22Rv1 (cell line): ENCODE measurements at regions not wholly inside any gene's neighbourhood (a gene's known extent, or its start where the extent isn't known, plus 50 kb on each side); places are given as distances from the start of the nearest gene placed in this dataset.

ENCODE experiments used
- H3K27ac ChIP-seq: fragments of 450-650 bp; 2 replicates; pipeline ENCODE4 v1.5.1; 2017
- CTCF ChIP-seq: fragments of 450-650 bp; IDR thresholded peaks from 2 replicates; pipeline ENCODE4 v1.5.1; 2017; ENCODE audit warnings: mild to moderate bottlenecking
- ZFX ChIP-seq: fragments of 450-650 bp; IDR thresholded peaks from 2 replicates; pipeline ENCODE4 v1.6.1; 2017; ENCODE audit warnings: antibody characterized with exemption, borderline replicate concordance

GRCh38 chr12:116508145-116509121, 50.7 kb upstream of the MAP1LC3B2 start:
- no peak overlapping the region for H3K27ac ChIP-seq
- TF ChIP-seq ZFX (no peak), CTCF (no peak)
